ENCODE measurements at regions not wholly inside any gene's neighbourhood (a gene's known extent, or its start where the extent isn't known, plus 50 kb on each side); places are given as distances from the start of the nearest gene placed in this dataset.

DNA sequence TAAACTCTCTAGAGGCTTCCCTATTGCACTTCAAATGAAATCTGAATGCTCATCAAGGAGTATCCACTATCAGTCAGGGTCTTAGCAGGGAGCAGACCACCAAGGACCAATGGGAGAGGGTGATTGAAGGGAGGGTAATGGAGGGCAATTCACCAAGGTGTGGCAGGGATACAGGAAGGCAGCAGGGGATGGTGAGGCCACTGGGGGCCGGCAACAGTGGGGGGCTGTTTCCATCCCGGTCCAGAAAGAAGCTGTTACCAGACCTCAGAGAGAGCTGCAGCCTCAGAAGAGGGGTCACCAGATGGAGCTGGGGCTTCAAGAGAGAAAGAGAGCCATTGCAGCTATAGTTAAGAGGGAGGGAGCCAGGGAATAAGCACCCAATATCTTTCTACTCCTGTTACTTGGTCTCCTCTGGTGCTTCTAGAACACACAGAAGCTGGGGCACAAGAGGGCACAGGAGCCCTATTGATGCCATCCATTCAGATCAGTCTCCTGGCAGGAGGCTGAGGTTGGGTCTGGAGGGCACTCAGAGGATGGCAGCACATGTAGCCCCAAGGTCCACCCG lies 417.6 kb downstream of the PTPRU start:
- Histone ChIP-seq H3K36me3 (ENCODE audit: control insufficient read depth, insufficient read depth, low read length) (no peaks in the 10 kb centered on the region), H3K4me3 (ENCODE audit: low read depth, low read length) (no peak overlapping the region), H3K27me3 (ENCODE audit: control insufficient read depth, insufficient read depth, low read length) (no peaks in the 10 kb centered on the region)
- no peak for TF ChIP-seq CTCF (IDR thresholded peaks at IDR 0.05; ENCODE audit: insufficient read depth, low read length, poor library complexity, severe bottlenecking)
- no peak for DNase-seq (ENCODE audit: low read depth)

GRCh38 chr1:29653034-29653810 lies 416.9 kb downstream of the PTPRU start:
- Histone ChIP-seq H3K36me3 (ENCODE audit: control insufficient read depth, insufficient read depth, low read length) (no peaks in the 10 kb centered on the region), H3K27me3 (ENCODE audit: control insufficient read depth, insufficient read depth, low read length) (no peaks in the 10 kb centered on the region), H3K4me3 (ENCODE audit: low read depth, low read length) (no peak overlapping the region)
- TF ChIP-seq CTCF (IDR thresholded peaks at IDR 0.05; ENCODE audit: insufficient read depth, low read length, poor library complexity, severe bottlenecking): no peak
- DNase-seq (ENCODE audit: low read depth): no peak

GRCh38 chr1:29651684-29652665 lies 415.7 kb downstream of the PTPRU start:
- no peak for DNase-seq (ENCODE audit: low read depth)
- no peak for TF ChIP-seq CTCF (IDR thresholded peaks at IDR 0.05; ENCODE audit: insufficient read depth, low read length, poor library complexity, severe bottlenecking)
- Histone ChIP-seq H3K4me3 (ENCODE audit: low read depth, low read length) (no peak overlapping the region), H3K36me3 (ENCODE audit: control insufficient read depth, insufficient read depth, low read length) (no peaks in the 10 kb centered on the region), H3K27me3 (ENCODE audit: control insufficient read depth, insufficient read depth, low read length) (no peaks in the 10 kb centered on the region)

- no peak for DNase-seq (ENCODE audit: low read depth)
- no peak for TF ChIP-seq CTCF (IDR thresholded peaks at IDR 0.05; ENCODE audit: insufficient read depth, low read length, poor library complexity, severe bottlenecking)
- H3K27me3 ChIP-seq (ENCODE audit: control insufficient read depth, insufficient read depth, low read length): no peaks in the 10 kb centered on the region
- no peaks in the 10 kb centered on the region for H3K36me3 ChIP-seq (ENCODE audit: control insufficient read depth, insufficient read depth, low read length)
- no peak overlapping the region for H3K4me3 ChIP-seq (ENCODE audit: low read depth, low read length)
Observed at GRCh38 chr1:29651246-29651645, 414.9 kb downstream of the PTPRU start.

DNA sequence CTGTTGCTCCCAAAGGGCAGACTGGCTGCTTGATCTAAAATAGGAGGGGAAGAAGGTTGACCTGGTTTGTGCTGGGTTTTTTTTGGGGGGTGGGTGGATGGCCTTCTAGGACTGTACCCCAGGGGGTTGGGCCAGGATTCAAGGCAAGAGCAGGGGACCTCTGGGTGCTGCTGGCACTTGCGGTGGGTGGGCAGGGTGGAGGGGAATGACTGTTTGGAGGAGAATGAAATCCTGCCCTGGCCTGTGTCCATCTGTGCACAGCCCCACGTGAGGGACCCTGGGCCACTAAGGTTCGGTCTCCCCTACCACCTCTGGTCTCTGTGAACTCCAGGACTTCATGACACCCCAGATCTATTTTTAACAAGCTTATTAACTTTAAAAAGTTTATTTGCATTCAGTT lies 414.2 kb downstream of the PTPRU start:
- Histone ChIP-seq H3K4me3 (ENCODE audit: low read depth, low read length) (no peak overlapping the region), H3K36me3 (ENCODE audit: control insufficient read depth, insufficient read depth, low read length) (no peaks in the 10 kb centered on the region), H3K27me3 (ENCODE audit: control insufficient read depth, insufficient read depth, low read length) (no peaks in the 10 kb centered on the region)
- TF ChIP-seq CTCF (IDR thresholded peaks at IDR 0.05; ENCODE audit: insufficient read depth, low read length, poor library complexity, severe bottlenecking): no peak
- no peak for DNase-seq (ENCODE audit: low read depth)

Measured in kidney epithelial cell (primary cell).